AG10803 (cell line): ENCODE measurements at regions not wholly inside any gene's neighbourhood (a gene's known extent, or its start where the extent isn't known, plus 50 kb on each side); places are given as distances from the start of the nearest gene placed in this dataset.

Source experiments
- DNase-seq: peaks from one replicate; pipeline ENCODE4 v3.0.0; 2010; ENCODE audit warnings: low read depth
- H3K4me3 ChIP-seq: 2 replicates; pipeline ENCODE4 v1.5.1; 2011; ENCODE audit warnings: mild to moderate bottlenecking, low read length, control low read depth
- TF ChIP-seq, protein P1 (sequence below): conservative IDR thresholded peaks from 2 replicates; pipeline ENCODE4 v1.5.1; 2011; ENCODE audit warnings: mild to moderate bottlenecking, low read length, control low read depth, inconsistent platforms

DNA sequence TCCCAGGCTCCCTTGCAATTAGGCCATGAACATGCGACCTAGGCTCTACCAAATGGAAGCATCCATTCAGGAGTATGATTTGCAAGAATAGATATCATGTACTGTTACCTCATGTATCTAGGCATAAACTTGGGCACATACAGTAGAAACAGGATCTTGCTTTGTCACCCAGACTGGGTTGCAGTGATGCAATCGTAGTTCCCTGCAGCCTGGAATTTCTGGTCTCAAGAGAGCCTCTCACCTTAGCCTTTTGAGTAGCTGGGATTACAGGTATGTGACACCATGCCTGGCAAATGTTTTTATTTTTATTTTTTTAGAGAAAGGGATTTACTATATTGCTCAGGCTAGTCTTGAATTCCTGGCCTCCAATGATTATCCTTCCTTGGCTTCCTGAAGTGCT is 994.2 kb downstream of the ADGRL3 start:
- DNase-seq: no peak
- TF ChIP-seq, protein P1, sequence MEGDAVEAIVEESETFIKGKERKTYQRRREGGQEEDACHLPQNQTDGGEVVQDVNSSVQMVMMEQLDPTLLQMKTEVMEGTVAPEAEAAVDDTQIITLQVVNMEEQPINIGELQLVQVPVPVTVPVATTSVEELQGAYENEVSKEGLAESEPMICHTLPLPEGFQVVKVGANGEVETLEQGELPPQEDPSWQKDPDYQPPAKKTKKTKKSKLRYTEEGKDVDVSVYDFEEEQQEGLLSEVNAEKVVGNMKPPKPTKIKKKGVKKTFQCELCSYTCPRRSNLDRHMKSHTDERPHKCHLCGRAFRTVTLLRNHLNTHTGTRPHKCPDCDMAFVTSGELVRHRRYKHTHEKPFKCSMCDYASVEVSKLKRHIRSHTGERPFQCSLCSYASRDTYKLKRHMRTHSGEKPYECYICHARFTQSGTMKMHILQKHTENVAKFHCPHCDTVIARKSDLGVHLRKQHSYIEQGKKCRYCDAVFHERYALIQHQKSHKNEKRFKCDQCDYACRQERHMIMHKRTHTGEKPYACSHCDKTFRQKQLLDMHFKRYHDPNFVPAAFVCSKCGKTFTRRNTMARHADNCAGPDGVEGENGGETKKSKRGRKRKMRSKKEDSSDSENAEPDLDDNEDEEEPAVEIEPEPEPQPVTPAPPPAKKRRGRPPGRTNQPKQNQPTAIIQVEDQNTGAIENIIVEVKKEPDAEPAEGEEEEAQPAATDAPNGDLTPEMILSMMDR: no peak
- no peak overlapping the region for H3K4me3 ChIP-seq

DNA sequence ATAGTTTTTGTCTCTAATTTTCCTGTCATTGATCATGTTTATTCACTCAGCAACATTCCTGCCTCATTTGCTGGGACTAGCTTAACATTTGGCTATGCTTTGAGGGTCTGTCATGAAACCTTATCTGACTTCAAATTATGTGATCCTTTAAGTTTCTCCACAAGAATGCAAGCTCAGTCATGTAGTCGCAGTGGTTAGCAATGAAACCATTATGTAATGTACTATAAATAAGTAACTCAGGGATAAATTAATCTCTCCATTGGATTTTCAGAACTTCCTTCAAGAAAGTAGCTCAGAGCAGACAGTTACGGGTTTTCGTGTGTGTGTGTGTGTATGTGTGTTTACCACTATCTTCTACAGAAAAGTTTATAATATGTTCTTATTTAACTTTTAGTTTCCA is 993.6 kb downstream of the ADGRL3 start:
- no peak for DNase-seq
- H3K4me3 ChIP-seq: no peak overlapping the region
- TF ChIP-seq, protein P1: no peak

DNA sequence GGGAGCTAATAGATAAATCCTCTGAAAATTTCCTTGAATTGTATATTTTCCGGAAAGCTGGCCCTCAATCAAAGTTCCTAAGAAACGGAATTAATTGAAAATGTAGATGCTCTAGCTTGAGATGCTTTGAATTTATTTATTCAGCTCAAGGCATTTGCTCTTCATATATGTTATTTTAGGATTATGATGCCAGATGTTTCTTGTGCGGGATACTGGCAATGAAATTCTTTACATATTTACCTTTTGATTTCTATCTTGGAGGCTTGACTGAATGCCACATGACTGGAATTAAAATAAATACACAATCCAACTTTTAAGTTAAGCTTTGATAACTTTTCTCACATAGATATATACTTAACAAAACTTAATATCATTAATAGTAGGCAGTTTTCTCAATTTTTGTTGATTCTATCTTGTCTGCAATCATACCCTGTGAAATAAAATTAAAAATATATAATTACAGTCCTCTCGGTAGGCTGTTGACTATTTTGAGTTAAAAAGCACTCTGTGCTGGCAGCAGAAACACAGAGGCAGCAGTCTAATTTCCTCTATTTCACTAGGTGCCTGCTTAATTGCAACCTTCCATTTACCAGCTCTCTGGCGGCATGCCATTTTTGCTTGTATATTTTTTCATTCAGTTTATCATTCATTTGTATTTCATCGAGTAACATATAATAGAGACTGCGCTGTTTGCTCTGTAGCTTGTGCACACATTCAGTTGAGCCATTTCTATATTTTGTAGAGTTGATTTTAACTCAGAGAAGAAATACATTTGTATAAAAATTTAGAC is 991.5 kb downstream of the ADGRL3 start:
- TF ChIP-seq, protein P1: no peak
- no peak for DNase-seq
- H3K4me3 ChIP-seq: no peak overlapping the region

DNA sequence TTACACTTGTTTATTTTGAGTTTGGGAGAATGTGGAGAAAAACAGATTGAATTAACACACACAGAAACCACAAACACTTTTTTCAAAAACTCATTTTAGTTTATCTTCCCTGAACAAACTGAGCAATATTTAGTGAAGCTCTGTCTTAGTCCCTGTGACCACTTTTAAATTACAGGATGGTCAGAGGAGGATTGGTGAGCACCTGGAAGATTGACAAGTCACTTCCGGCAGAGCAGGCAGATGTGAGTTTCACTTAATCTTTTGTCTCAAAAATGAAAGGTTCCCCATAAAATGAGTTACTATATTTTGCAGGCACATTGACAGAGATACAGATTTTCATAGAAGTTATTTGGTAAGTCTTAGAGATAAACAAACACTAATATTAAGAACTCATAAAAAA is 970.1 kb downstream of the ADGRL3 start:
- no peak overlapping the region for H3K4me3 ChIP-seq
- no peak for DNase-seq
- TF ChIP-seq, protein P1: no peak

DNA sequence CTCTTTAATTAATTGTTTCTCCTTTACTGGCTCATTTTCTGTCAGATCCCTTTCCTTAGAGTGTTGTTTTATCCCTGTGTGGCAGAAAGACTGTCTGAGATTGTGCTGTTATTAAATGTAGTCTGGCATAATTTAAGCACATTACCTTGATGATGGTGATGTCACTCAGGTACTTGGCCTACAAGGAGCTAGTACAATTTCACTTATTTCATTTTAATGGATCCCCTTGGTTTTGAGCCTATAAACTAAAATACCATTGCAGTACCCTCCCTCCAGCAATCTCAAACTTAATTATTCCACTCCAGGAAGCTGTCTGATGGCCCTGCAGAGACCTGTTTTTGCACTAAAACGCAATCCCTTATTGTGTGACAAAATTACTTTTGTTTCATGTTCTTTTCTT is 968.6 kb downstream of the ADGRL3 start:
- TF ChIP-seq, protein P1: no peak
- H3K4me3 ChIP-seq: no peak overlapping the region
- DNase-seq: no peak

DNA sequence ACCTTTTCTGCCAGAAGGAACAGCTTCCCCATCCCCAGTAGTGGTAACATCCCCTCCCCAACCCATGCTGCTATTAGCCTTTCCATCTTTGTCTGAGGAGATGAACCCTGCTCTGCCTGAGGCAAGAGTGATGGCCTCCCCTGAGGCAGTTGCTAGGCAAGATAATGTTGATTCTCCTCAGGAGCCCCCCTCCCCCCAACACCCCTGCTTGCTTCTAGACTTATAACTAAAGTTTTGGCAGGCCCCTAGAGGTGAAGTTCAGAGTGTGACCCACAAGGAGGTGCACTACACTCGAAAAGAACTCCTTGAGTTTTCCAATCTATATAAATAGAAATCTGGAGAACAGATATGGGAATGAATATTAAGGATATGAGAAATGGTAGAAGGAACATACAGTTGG is 962.5 kb downstream of the ADGRL3 start:
- no peak for DNase-seq
- TF ChIP-seq, protein P1: no peak
- H3K4me3 ChIP-seq: no peak overlapping the region

DNA sequence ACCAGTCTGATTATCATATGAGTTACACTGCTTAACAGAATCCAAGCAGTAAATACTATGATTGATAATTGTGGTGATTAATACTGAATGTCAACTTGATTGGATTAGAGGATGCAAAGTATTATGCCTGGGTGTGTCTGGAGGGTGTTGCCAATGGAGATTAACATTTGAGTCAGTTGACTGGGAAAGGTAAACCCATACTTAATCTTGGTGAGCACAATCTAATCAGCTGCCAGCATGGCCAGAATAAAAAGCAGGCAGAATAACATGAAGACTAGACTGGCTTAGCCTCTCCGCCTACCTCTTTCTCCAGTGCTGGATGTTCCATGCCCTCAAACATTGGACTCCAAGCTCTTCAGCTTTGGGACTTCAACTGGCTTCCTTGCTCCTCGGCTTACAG is 961.3 kb downstream of the ADGRL3 start:
- no peak overlapping the region for H3K4me3 ChIP-seq
- TF ChIP-seq, protein P1: no peak
- no peak for DNase-seq
